ENCODE measurements at regions not wholly inside any gene's neighbourhood (a gene's known extent, or its start where the extent isn't known, plus 50 kb on each side); places are given as distances from the start of the nearest gene placed in this dataset.

- no peak for DNase-seq
Measured at GRCh38 chr7:19437446-19437845, 271.4 kb downstream of the POLR1F start.

- DNase-seq, result no peak
Measured at GRCh38 chr7:19427944-19428343, 280.9 kb downstream of the POLR1F start.

GRCh38 chr7:19421861-19422260 lies 276.6 kb upstream of the FERD3L start:
- DNase-seq, result no peak

DNA sequence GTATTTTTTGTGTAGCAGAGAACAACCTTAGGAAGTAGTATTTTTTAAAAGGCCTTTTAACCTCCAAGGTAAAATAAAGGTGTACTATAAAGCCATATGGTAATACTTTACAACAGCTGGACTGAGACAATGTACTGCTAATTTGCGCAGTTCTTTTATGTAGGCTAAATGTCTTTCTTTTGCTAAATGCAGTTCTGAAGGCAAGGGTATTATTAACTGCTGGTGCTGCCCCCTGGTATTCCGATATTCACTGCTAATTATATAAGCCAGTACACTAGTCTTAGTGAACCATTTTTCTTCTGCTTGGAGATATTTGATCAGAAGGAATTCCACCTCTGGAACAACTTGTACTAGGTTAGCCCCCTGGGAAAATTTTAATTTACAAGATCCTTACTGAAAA lies 272.0 kb upstream of the FERD3L start:
- DNase-seq, result no peak

DNA sequence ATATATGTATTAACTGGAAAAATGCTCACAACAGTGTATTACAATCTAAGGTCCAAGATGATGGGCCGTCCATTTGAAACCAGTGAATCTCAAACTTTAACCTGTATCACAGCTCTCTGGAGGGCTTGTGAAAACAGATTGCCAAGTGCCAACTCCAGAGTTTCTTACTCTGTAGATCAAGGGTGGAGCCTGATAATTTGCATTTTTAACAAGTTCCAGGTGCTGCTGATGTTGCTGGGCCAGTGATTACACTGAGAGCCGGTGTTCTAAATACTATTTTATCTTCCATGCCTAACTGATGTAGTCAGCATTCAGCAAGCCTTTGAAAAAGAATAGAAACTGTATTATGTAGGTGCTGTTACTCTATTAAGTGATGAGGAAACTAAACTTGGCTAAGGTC lies 269.9 kb upstream of the FERD3L start:
- DNase-seq, result no peak

DNA sequence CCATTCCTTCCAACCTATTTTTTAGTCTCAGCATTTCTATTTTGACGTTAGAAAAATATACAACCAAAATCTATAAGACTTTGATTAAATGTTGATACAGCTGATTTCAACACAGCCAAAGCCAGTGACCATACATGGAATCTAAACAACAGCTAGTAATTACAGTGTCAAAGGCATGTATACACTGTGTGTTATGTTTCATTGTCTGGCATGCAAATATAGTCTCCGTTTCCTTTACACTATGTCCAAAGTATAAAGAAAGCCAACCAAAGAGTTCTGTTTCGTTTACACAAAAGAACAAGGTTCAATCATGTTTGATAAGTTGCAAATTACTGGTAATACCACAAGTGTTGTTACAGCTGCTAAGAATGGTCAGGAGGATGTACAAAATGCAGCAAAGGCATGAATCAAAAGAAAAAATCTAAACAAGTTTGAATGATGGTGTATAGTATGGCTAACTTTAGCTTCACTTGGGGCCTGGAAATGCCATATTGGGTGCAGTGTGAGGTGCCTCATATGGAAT lies 268.3 kb upstream of the FERD3L start:
- DNase-seq, result no peak

GRCh38 chr7:19410691-19411090 lies 265.5 kb upstream of the FERD3L start:
- no peak for DNase-seq

GRCh38 chr7:19410106-19410505 lies 264.9 kb upstream of the FERD3L start:
- DNase-seq, result no peak

DNA sequence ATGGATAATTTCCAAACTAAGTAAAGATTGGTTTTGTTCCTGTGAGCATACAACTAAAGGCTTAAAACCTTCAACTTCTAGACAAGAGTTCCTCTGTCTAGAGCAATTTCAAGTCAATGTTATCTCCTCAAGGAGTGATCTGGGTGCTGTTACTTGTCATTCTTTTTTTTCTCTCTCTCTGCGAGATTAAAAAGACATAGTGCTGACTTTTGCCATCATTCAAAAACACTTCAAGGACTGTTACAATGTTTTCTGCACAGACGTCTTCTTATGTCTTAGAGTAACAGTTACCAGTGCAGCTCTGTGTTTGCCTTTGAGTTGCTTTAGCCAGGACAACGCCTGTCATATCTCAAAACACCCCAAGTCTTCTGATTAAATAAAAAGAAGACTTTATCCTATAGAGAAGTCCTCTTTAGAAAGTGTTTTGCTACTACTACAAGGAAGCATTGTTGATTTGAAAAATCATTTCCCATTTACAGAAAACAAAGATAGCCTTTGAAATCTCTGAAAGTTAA lies 263.5 kb upstream of the FERD3L start:
- DNase-seq, result no peak

DNA sequence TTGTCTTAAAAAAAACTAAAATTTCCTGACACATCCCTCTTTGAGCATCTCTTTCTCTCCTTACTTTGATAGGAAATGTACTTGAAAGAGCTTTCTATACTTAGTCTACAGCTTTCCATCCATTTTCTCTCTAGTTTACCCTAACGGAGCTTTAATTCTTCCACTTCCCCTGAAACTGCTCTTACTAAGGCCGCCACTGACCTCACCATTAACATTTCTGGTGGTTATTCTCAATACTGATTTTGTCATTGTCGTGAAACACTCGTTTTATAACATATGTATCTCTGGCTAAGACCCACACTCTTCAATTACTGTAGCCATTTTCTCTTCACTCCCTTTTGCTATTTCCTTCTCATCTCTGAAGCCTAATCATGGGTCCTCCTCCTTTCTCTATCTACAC lies 262.0 kb upstream of the FERD3L start:
- no peak for DNase-seq

DNA sequence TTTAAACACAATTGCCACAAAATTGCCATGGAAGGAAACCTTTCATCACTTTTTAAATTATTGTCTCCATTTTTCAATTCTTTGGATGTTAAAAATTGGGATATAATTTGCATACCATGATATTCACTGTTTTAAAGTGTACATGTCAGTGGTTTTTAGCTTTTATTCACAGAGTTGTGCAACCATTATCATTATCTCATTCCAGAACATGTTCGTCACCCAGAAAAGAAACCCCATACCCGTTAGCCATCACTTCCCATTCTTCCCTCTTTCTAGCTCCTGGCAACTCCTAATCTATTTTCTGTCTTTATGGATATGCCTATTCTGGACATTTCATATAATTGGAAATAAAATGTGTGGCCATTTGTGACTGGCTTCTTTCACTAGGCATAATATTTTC lies 260.3 kb upstream of the FERD3L start:
- no peak for DNase-seq

DNA sequence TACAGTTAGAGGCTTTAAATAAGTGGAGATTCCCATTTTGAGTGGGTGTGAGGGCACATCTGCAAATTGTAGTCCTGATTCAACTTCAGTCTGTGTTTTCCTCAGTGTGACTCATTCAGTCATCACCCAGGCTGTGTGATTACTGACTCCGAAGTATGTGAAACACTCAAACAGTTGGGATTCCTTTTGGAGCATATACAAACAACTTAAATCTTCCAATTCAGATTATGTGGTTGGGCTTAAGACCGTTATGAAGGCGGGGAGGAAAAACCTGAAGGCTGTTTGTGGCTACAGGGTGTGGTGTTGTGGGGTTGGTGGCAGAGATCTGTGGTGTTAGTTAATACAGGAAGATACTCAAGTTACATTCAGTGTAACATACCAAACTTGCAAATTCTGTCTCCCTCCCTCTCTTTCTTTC lies 259.7 kb upstream of the FERD3L start:
- DNase-seq, result peak; percentile 44

GRCh38 chr7:19403691-19404090 lies 258.5 kb upstream of the FERD3L start:
- no peak for DNase-seq

DNA sequence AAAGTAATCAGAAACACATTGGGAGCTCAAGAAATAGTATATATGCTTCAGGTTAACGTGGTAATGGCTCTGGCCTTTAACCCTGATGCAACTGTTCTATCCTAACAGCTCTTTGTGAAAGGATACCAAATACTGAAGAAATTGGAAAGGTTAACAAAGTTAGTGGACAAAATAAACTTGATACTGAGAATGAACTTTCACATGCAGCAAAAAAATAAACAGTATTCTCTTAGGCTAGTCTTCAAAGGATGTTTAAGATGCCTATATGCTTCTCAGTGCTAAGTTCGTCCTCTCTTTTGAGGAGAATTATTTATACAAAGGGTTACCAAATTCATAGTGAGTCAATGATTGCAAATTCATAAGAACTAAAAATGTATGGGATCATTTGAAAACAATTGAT lies 256.2 kb upstream of the FERD3L start:
- DNase-seq, result no peak

DNA sequence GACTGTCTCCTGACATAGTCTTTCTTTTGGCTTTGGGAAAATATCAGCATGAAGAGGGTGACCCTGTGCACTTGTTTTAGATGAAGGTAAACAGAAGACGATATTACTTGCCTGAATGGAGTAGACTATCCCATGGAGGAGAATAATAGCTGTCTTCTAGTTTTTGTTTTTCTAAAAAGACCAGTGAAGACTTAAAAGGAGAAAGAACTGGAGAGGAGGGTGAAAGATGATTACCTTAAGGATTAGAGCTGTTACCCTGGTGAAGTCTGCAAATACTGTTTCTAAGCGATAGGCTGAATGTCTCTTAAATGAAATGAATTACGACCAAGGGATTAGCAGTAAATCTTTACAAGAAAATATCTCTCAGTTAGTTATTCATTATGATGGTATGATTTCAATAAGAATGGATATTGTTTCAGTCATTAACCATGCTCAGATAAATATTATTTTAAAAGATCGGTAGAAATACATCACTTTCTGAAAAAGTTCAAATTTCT lies 255.6 kb upstream of the FERD3L start:
- DNase-seq, result no peak

DNA sequence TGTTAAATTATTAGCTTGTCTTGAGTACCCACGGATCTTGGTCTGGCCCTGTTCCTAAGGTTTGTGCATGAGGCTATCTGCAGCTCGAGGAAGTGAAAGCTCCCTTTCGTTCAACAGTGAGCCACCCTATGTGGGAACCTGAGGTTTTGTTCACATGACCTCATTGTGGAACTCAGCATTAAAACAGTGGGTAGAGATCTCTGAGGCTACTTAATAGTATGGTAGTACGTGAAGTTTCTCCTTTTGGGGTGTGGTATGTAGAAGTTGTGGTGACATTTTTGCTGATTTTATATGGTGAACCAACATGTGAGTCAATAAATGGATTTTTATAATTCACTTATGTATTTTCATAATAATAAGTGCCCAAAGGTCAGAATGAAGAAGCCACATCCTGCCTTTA lies 252.7 kb upstream of the FERD3L start:
- DNase-seq, result no peak

- DNase-seq, result no peak
Measured at GRCh38 chr7:19392246-19392645, 247.0 kb upstream of the FERD3L start.

DNA sequence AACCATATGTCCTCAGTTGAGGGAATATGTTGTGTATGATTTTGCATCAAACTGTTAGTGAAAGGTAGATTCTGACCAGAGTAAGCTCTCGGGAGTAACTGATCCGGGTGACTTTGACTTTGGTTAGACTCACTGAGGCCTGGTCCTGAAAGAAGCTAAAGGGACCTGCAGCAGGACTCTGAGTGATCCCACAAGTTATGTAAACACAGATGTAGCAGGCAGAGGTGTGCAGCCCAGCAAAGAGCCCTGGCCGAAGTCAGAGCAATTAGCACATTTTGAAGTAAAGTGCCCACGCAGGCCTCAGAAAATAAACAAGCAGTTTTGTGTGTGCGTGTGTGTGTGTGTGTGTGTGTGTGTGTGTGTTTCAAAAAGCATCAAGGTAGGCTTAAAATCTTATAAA lies 245.6 kb upstream of the FERD3L start:
- no peak for DNase-seq

GRCh38 chr7:19381321-19381720 lies 236.1 kb upstream of the FERD3L start:
- no peak for DNase-seq

DNA sequence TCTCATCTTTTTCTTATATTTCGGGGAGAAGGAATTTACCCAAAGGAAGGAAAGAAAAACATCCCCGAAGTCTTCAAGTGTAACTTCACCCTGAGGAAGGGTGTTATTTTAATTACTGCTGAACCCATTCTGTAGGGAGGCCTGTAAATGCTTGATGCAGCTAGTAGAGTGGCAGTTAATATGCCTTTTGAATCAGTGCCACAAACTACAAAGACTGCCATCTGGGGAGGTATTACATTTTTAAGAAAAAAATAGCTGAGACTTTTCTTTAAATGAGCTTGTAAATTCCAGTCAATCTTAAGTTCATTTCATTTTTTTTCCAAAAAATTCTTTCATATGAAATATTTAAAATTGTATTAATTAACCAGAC lies 233.1 kb upstream of the FERD3L start:
- no peak for DNase-seq

- no peak for DNase-seq
Measured at GRCh38 chr7:19377611-19378344, 232.6 kb upstream of the FERD3L start.

- no peak for DNase-seq
Measured at GRCh38 chr7:19376538-19376937, 231.3 kb upstream of the FERD3L start.

- DNase-seq, result no peak
Measured at GRCh38 chr7:19375976-19376375, 230.8 kb upstream of the FERD3L start.

GRCh38 chr7:19373334-19373733 lies 228.1 kb upstream of the FERD3L start:
- no peak for DNase-seq

DNA sequence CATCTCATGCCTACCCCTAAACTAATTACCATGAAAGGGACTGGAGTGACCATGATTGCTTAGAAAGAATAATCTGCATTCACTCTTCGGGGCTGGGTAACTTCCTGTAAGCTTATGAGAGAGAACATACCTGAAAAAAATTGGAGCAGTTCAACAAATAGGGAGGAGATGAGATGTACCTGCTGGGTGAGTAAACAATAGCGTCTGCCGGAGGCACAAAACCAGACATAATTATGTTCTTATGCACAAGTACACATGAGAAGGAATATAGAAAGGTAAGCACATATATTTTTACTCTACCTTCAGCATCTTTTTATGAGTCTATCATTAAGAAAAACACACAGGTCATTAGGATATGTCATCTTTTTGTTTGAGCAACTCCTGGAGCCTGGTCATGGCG lies 224.6 kb upstream of the FERD3L start:
- no peak for DNase-seq

All from right forelimb (tissue), 1 donor.